ENCODE measurements at regions not wholly inside any gene's neighbourhood (a gene's known extent, or its start where the extent isn't known, plus 50 kb on each side); places are given as distances from the start of the nearest gene placed in this dataset.
"Not testable (repeated sequence)": the region's sequence is repeated elsewhere in the genome, so short reads cannot be mapped to it uniquely, and the experiment has no call there.

- Mint-ChIP-seq H3K27me3 (peaks cover 8% of the 10 kb centered on the region), H3K27ac (no peak overlapping the region), H3K4me3 (no peak overlapping the region), H3K9me3 (no peaks in the 10 kb centered on the region), H3K4me1 (peaks cover 6% of the 10 kb centered on the region), H3K36me3 (no peaks in the 10 kb centered on the region)
- DNase-seq, result no peak
These were observed 1138.2 kb downstream of the TAF11L14 start for GRCh38 chr5:18772475-18772874.

GRCh38 chr5:18778225-18778624, 1144.0 kb downstream of the TAF11L14 start:
- H3K27ac Mint-ChIP-seq, result no peak overlapping the region
- no peaks in the 10 kb centered on the region for H3K4me1 Mint-ChIP-seq
- no peaks in the 10 kb centered on the region for H3K36me3 Mint-ChIP-seq
- no peak for DNase-seq
- no peaks in the 10 kb centered on the region for H3K27me3 Mint-ChIP-seq
- peaks cover 3% of the 10 kb centered on the region for H3K9me3 Mint-ChIP-seq
- H3K4me3 Mint-ChIP-seq, result no peak overlapping the region

- DNase-seq, result no peak
- Mint-ChIP-seq H3K9me3 (no peaks in the 10 kb centered on the region), H3K4me1 (no peaks in the 10 kb centered on the region), H3K4me3 (no peak overlapping the region), H3K27ac (no peak overlapping the region), H3K36me3 (no peaks in the 10 kb centered on the region), H3K27me3 (no peaks in the 10 kb centered on the region)
These were observed 1155.1 kb downstream of the TAF11L14 start for GRCh38 chr5:18789218-18789998.

GRCh38 chr5:18792145-18792544, 1157.9 kb downstream of the TAF11L14 start:
- Mint-ChIP-seq H3K4me1 (no peaks in the 10 kb centered on the region), H3K27ac (no peak overlapping the region), H3K27me3 (no peaks in the 10 kb centered on the region), H3K36me3 (no peaks in the 10 kb centered on the region), H3K4me3 (no peak overlapping the region), H3K9me3 (no peaks in the 10 kb centered on the region)
- DNase-seq, result no peak

GRCh38 chr5:18797222-18797621, 1163.0 kb downstream of the TAF11L14 start:
- Mint-ChIP-seq H3K9me3 (no peaks in the 10 kb centered on the region), H3K27me3 (no peaks in the 10 kb centered on the region), H3K4me1 (no peaks in the 10 kb centered on the region), H3K36me3 (no peaks in the 10 kb centered on the region), H3K27ac (no peak overlapping the region), H3K4me3 (no peak overlapping the region)
- no peak for DNase-seq

- Mint-ChIP-seq H3K36me3 (no peaks in the 10 kb centered on the region), H3K4me1 (no peaks in the 10 kb centered on the region), H3K9me3 (no peaks in the 10 kb centered on the region), H3K4me3 (no peak overlapping the region), H3K27ac (no peak overlapping the region), H3K27me3 (no peaks in the 10 kb centered on the region)
- DNase-seq, result no peak
These were observed 1163.8 kb downstream of the TAF11L14 start for GRCh38 chr5:18798058-18798457.

GRCh38 chr5:18799482-18800128, 1165.3 kb downstream of the TAF11L14 start:
- Mint-ChIP-seq H3K27me3 (no peaks in the 10 kb centered on the region), H3K36me3 (no peaks in the 10 kb centered on the region), H3K4me1 (no peaks in the 10 kb centered on the region), H3K4me3 (no peak overlapping the region), H3K9me3 (no peaks in the 10 kb centered on the region), H3K27ac (no peak overlapping the region)
- DNase-seq, result no peak

GRCh38 chr5:18800293-18801025, 1166.2 kb downstream of the TAF11L14 start:
- no peaks in the 10 kb centered on the region for H3K36me3 Mint-ChIP-seq
- no peaks in the 10 kb centered on the region for H3K4me1 Mint-ChIP-seq
- H3K4me3 Mint-ChIP-seq, result no peak overlapping the region
- H3K27me3 Mint-ChIP-seq, result no peaks in the 10 kb centered on the region
- H3K9me3 Mint-ChIP-seq, result no peaks in the 10 kb centered on the region
- no peak for DNase-seq
- H3K27ac Mint-ChIP-seq, result no peak overlapping the region

- not testable (repeated sequence) for H3K27me3 Mint-ChIP-seq
These were observed 1167.2 kb downstream of the TAF11L14 start for GRCh38 chr5:18801413-18801812.

GRCh38 chr5:18802336-18802735, 1168.1 kb downstream of the TAF11L14 start:
- no peaks in the 10 kb centered on the region for H3K36me3 Mint-ChIP-seq
- no peak overlapping the region for H3K4me3 Mint-ChIP-seq
- H3K27ac Mint-ChIP-seq, result no peak overlapping the region
- no peaks in the 10 kb centered on the region for H3K4me1 Mint-ChIP-seq
- DNase-seq, result no peak
- H3K27me3 Mint-ChIP-seq, result no peaks in the 10 kb centered on the region
- no peaks in the 10 kb centered on the region for H3K9me3 Mint-ChIP-seq

More at GRCh38 chr5:18801413-18801812, 1167.2 kb downstream of the TAF11L14 start:
- not testable (repeated sequence) for H3K4me1 Mint-ChIP-seq, H3K27ac Mint-ChIP-seq, H3K9me3 Mint-ChIP-seq, H3K36me3 Mint-ChIP-seq, H3K4me3 Mint-ChIP-seq, DNase-seq

- Mint-ChIP-seq H3K4me1 (no peaks in the 10 kb centered on the region), H3K27ac (no peak overlapping the region), H3K9me3 (no peaks in the 10 kb centered on the region), H3K27me3 (no peaks in the 10 kb centered on the region), H3K36me3 (no peaks in the 10 kb centered on the region), H3K4me3 (no peak overlapping the region)
- no peak for DNase-seq
These were observed 1171.1 kb downstream of the TAF11L14 start for GRCh38 chr5:18805376-18805775.

GRCh38 chr5:18807256-18808149, 1173.2 kb downstream of the TAF11L14 start:
- H3K27ac Mint-ChIP-seq, result no peak overlapping the region
- no peaks in the 10 kb centered on the region for H3K9me3 Mint-ChIP-seq
- no peaks in the 10 kb centered on the region for H3K4me1 Mint-ChIP-seq
- no peak for DNase-seq
- no peaks in the 10 kb centered on the region for H3K36me3 Mint-ChIP-seq
- H3K27me3 Mint-ChIP-seq, result no peaks in the 10 kb centered on the region
- H3K4me3 Mint-ChIP-seq, result no peak overlapping the region

GRCh38 chr5:18811661-18812060, 1176.3 kb downstream of the CDH18 start:
- H3K27ac Mint-ChIP-seq, result no peak overlapping the region
- no peaks in the 10 kb centered on the region for H3K9me3 Mint-ChIP-seq

GRCh38 chr5:18828351-18828750, 1159.6 kb downstream of the CDH18 start:
- no peak overlapping the region for H3K4me3 Mint-ChIP-seq
- H3K27me3 Mint-ChIP-seq, result no peaks in the 10 kb centered on the region
- H3K9me3 Mint-ChIP-seq, result no peaks in the 10 kb centered on the region
- no peak for DNase-seq
- no peak overlapping the region for H3K27ac Mint-ChIP-seq
- no peaks in the 10 kb centered on the region for H3K36me3 Mint-ChIP-seq
- H3K4me1 Mint-ChIP-seq, result no peaks in the 10 kb centered on the region

More at GRCh38 chr5:18811661-18812060, 1176.3 kb downstream of the CDH18 start:
- no peak overlapping the region for H3K4me3 Mint-ChIP-seq
- no peaks in the 10 kb centered on the region for H3K36me3 Mint-ChIP-seq
- no peaks in the 10 kb centered on the region for H3K4me1 Mint-ChIP-seq
- no peak for DNase-seq
- peaks cover 3% of the 10 kb centered on the region for H3K27me3 Mint-ChIP-seq

- no peaks in the 10 kb centered on the region for H3K9me3 Mint-ChIP-seq
- no peaks in the 10 kb centered on the region for H3K36me3 Mint-ChIP-seq
- H3K4me1 Mint-ChIP-seq, result no peaks in the 10 kb centered on the region
- H3K27ac Mint-ChIP-seq, result no peak overlapping the region
- DNase-seq, result no peak
- H3K27me3 Mint-ChIP-seq, result no peaks in the 10 kb centered on the region
- H3K4me3 Mint-ChIP-seq, result no peak overlapping the region
These were observed 1158.5 kb downstream of the CDH18 start for GRCh38 chr5:18829539-18829938.

All from activated naive CD8-positive, alpha-beta T cell treated with anti-CD3 and anti-CD28 coated beads for 36 hours (primary cell).